Activated T-helper 1 cell treated with Interleukin-2 at 50 U/mL for 16 hours (primary cell): ENCODE measurements at regions not wholly inside any gene's neighbourhood (a gene's known extent, or its start where the extent isn't known, plus 50 kb on each side); places are given as distances from the start of the nearest gene placed in this dataset.
"Not testable (repeated sequence)": the region's sequence is repeated elsewhere in the genome, so short reads cannot be mapped to it uniquely, and the experiment has no call there.

Source experiments
- DNase-seq: peaks from one replicate; pipeline ENCODE4 v3.0.0-alpha.2; 2020; ENCODE audit warnings: low read depth

- no peak for DNase-seq
Observed at GRCh38 chr6:20263059-20263458, 50.8 kb upstream of the MBOAT1 start.

- DNase-seq = no peak
Observed at GRCh38 chr6:20265842-20266241, 53.6 kb upstream of the MBOAT1 start.

GRCh38 chr6:20266851-20267608, 54.8 kb upstream of the MBOAT1 start:
- no peak for DNase-seq

DNA sequence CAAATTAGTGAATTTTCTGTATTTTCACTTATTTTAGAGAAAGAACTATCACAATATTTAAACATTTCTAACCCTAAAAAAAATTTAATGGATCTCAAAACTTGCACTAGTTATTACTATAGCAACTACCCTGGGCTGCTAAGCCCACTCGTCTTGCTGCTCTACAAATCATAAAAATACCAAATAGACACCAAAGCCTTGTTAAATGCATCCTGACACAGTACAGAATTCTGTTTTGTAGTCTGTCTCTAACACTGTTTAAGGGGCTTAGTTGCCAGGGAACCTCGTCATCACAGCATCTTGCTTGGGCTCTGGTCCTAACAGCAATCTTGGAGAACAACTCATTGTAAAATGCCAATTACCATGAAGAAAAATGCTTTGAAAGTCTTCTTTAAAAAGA, 56.9 kb upstream of the MBOAT1 start:
- no peak for DNase-seq

DNA sequence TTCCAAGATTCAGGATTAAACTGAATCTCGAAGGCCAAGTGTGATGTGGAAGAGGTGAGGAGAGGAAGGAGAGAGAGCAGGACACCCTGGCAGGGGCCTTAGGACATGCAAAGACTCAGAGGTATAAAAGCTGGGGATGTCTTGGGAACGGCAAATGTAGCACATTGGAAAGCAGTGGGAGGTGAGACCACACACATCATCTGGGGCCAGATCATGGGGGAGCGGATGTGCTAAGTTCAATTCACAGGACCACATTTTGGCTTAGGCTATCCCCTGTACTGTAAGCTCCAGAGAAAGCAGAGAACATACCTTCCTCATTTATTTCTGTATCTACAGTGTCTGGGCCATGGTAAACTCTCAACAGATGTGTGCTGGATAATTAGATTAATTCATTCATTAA, 59.5 kb upstream of the MBOAT1 start:
- DNase-seq = no peak

DNA sequence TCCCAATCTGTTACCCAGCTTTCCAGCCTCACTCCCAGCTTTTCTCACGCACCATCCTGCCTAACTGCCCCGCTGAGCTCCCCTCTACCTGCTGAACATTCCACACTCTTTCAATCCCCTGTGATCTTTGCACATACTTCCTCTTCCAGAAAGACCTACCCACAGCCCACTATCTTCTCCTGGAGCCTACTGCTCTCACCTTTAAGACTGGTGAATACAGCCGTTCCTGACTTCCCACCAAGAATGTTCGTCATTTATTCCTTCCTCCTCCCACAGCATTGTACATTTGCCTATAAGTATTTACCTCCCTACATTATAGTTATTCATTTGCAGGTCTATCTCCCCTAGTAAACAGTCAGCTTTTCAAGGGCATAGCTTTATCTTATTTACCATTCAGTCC, 61.9 kb upstream of the MBOAT1 start:
- DNase-seq = no peak

- DNase-seq = not testable (repeated sequence)
Observed at GRCh38 chr6:20275837-20276236, 63.6 kb upstream of the MBOAT1 start.

DNA sequence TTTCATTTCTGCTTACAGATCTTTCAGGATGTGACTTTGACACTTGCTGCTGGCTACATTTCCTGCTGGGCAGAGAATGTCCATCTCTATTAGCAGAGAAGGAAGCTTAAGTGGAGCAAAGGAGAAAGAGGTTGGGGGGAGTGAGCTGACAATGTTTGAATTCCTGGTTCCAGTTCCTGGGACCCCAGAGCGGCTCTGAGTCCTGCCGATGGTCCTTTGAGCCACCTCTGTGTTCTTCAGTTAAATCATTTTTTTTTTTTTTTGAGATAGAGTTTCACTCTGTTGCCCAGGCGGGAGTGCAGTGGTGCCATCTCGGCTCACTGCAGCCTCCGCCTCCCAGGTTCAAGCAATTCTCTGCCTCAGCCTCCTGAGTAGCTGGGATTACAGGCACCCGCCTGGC, 65.5 kb upstream of the MBOAT1 start:
- not testable (repeated sequence) for DNase-seq

DNA sequence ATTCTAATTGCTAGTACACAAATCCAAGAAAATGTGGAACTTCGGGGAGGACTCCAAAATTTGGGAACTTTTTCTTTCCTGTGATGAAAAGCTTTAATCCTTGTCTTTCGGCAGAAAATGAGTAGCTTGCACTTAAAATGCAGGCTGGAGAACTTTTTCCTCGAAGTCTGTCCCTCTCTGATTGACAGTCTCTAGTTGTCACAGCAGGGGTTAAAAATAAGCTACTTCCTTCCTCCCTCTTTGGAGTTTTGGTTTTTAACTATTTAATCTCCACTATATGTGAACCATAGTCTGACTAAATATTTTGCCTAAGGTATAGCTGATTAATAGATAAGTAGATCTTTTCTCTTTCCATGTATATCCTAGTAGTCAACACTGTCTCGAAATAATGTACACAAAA, 66.8 kb upstream of the MBOAT1 start:
- DNase-seq = no peak

DNA sequence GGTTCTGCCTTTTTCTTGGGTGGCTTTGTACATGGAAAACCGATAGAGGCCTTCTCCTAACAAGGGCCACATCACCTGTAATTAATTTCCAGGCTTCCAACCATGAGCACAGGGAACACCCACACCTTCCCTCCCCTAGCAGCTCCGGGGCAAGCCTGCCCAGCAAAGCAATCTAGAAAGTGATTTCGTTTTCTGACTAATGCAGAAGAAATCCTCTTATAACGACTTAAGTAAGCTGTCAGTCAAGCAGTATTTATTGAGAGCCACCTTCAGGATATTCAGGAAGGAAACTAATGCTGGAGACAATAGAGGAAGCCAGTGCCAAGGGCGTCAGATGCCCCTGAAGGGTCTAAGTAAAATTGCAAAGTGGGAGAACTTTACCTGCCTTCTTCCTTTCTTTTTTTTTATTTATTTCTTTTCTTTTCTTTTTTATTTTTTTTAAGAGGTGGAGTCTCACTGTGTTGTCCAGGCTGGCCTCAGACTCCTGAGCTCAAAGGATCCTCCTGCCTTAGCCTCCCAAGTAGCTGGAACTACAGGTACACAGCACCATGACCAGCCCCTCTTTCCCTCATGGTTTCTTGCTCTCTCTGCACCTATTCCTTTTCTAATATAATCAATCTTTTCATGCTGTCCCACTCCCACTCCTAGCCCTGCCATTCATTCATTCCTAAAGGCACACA, 67.5 kb upstream of the MBOAT1 start:
- no peak for DNase-seq

GRCh38 chr6:20280288-20280621, 68.0 kb upstream of the MBOAT1 start:
- no peak for DNase-seq

- DNase-seq = no peak
Observed at GRCh38 chr6:20284672-20285071, 72.4 kb upstream of the MBOAT1 start.

GRCh38 chr6:20286968-20287565, 74.8 kb upstream of the MBOAT1 start:
- DNase-seq = no peak

DNA sequence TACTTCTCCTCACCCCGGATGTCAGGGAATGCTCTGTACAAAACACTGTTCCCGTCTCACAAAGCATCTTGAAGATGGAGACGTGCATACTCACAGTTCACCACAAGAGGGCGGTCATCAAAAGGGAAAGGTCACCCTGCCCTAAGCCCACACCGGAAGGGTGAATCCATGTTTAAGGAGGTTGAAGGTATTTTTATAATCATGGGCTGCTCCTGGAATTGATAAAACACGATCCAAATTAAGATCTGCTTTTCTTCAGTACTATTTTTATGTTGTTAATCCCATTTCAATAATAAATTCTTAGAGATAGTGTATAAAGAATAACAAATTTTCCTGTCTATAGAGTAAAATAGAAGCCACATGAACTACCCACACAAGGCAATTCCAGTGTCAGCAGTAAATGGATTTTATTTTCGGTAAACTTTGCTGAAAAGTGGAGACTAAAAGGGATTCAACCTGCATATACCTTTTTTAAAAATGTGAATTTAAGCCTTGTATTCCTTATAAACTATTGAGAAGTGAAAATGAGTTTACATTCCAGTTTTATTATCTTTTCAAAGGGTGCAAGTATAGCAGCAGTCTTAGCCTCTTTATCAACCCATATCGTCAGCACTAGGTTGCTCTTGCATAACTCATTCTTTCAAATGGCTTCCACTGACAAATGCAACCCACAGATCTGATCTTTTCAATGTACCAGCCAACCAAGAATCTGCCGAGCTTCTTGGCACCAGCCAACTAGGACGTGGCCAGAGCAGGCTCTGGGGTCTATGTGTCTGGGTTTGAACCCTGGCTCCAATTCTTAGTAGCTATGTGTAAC, 79.7 kb upstream of the MBOAT1 start:
- DNase-seq = peak; percentile 48

DNA sequence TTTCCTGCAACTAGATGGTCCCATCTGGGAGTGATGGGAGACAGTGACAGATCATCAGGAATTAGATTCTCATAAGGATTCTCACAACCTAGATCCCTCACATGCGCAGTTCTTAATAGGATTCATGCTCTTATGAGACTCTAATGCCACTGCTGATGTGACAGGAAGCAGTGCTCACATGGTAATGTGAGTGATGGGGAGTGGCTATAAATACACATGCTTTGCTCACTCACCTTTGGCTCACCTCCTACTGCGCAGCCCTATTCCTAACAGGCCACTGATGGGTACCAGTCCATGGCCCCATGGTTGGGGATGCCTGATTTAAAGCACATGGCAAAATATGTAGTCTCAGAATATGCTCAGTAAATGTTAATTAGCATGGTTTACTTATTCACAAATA, 80.6 kb upstream of the MBOAT1 start:
- DNase-seq = no peak

DNA sequence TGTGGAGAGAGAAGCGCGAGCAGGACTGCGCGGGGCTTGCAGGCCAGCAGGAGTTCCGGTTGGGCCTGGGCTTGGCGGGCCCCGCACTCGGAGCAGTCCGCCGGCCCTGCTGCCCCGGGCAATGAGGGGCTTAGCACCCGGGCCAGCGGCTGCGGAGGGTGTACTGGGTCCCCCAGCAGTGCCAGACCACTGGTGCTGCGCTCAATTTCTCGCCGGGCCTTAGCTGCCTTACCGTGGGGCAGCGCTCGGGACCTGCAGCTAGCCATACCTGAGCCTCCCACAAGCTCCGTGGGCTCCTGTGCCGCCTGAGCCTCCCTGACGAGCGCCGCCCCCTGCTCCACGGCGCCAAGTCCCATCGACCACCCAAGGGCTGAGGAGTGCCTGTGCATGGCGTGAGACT, 89.0 kb upstream of the MBOAT1 start:
- no peak for DNase-seq

GRCh38 chr6:20302168-20302567, 89.9 kb upstream of the MBOAT1 start:
- no peak for DNase-seq

DNA sequence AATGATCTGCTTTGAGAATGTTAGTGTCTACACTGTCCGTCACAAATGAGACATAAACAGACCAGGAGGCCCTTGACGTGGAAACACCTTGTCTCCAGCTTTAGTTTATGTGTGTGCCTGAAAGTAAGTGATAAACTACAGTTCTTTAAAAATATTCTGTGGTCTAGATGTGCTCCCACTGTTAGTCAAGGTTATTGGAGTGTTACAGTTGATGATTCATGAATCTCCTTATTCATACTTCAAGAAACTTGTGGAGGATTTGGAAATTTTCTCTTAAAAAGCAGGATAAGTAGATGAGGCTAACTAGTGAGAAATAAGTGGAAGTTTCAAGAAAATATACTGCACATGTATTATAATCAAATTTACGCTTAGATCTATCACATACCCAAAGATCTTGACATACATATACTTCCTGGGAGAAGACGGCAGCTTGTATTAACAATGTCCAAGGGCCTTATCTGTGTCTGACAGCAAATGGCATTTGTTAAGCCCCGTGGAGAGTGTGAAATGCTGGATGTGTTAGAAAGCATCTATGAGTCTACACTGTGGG, 90.5 kb upstream of the MBOAT1 start:
- DNase-seq = no peak

GRCh38 chr6:20306491-20306890, 94.2 kb upstream of the MBOAT1 start:
- DNase-seq = no peak

DNA sequence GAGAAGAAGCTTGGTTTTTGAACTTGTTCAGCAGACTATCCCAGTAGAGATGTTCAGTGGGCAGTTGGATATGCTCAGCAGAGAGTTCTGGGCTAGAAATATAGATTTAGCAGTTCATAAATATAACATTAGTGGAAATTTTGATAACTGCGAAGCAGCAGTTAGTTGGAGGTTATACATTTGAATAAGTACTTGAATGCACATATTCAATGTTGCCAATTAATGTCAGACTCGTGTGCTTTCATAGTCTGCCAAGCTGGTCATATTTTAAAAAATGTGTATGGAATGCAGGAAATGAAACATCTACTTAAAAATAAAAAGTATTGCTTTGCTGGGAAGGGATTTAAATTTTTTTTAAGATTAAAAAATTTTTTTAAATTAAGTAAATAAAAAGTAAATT, 92.5 kb upstream of the E2F3 start:
- no peak for DNase-seq

- no peak for DNase-seq
Observed at GRCh38 chr6:20310185-20310584, 91.5 kb upstream of the E2F3 start.

DNA sequence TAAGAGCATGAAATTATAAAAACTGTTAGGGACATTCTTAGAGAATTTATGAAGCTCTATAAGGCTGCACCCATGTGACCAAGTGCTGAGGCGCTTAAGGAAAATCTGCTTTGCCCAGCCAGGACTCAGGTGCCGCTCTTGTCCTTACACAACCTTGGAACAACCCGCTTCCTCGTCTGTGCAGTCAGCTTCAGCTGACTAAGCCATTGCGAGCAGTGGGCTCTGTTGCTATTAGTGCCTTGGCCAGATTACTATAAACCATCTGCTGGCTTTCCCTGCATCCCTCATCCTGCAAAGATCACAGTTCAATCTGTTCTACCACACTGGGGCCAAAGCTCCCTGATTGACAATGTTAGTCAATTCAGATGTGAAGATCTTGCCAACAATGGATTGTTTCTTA, 89.1 kb upstream of the E2F3 start:
- no peak for DNase-seq
